HG03025 (cell line): ENCODE measurements at regions not wholly inside any gene's neighbourhood (a gene's known extent, or its start where the extent isn't known, plus 50 kb on each side); places are given as distances from the start of the nearest gene placed in this dataset.

Source experiments
- ATAC-seq: cut with Tn5 transposase; IDR thresholded peaks from one replicate; pipeline ENCODE4 v1.9.1; 2021; ENCODE audit warnings: mild to moderate bottlenecking, moderate library complexity; ENCODE audit not compliant: unreplicated experiment, low FRiP score

GRCh38 chr3:117349566-117349965 lies 640.0 kb downstream of the TUSC7 start:
- no peak for ATAC-seq

GRCh38 chr3:117350371-117350770 lies 640.8 kb downstream of the TUSC7 start:
- no peak for ATAC-seq

- ATAC-seq, result no peak
These were observed 646.0 kb downstream of the TUSC7 start for GRCh38 chr3:117355566-117355965.

- ATAC-seq, result no peak
These were observed 646.6 kb downstream of the TUSC7 start for GRCh38 chr3:117356091-117356705.

GRCh38 chr3:117358717-117359314 lies 649.2 kb downstream of the TUSC7 start:
- no peak for ATAC-seq

GRCh38 chr3:117366574-117366973 lies 657.0 kb downstream of the TUSC7 start:
- ATAC-seq, result no peak

- no peak for ATAC-seq
These were observed 658.3 kb downstream of the TUSC7 start for GRCh38 chr3:117367861-117368260.

GRCh38 chr3:117380631-117381030 lies 671.1 kb downstream of the TUSC7 start:
- no peak for ATAC-seq

GRCh38 chr3:117393119-117393518 lies 683.5 kb downstream of the TUSC7 start:
- no peak for ATAC-seq

- ATAC-seq, result no peak
These were observed 688.7 kb downstream of the TUSC7 start for GRCh38 chr3:117398141-117398899.

- no peak for ATAC-seq
These were observed 689.9 kb downstream of the TUSC7 start for GRCh38 chr3:117399311-117400078.

GRCh38 chr3:117400303-117400702 lies 690.7 kb downstream of the TUSC7 start:
- no peak for ATAC-seq

- ATAC-seq, result no peak
These were observed 694.6 kb downstream of the TUSC7 start for GRCh38 chr3:117404141-117404540.

- ATAC-seq, result no peak
These were observed 695.2 kb downstream of the TUSC7 start for GRCh38 chr3:117404730-117405129.

- ATAC-seq, result no peak
These were observed 695.8 kb downstream of the TUSC7 start for GRCh38 chr3:117405359-117405758.

- ATAC-seq, result peak; percentile 71
These were observed 697.7 kb downstream of the TUSC7 start for GRCh38 chr3:117407317-117407716.

- ATAC-seq, result no peak
These were observed 699.2 kb downstream of the TUSC7 start for GRCh38 chr3:117408811-117409210.

- ATAC-seq, result no peak
These were observed 699.7 kb downstream of the TUSC7 start for GRCh38 chr3:117409256-117409655.

GRCh38 chr3:117409701-117410459 lies 700.3 kb downstream of the TUSC7 start:
- no peak for ATAC-seq

- ATAC-seq, result no peak
These were observed 702.4 kb downstream of the TUSC7 start for GRCh38 chr3:117411971-117412370.
